ENCODE measurements at regions not wholly inside any gene's neighbourhood (a gene's known extent, or its start where the extent isn't known, plus 50 kb on each side); places are given as distances from the start of the nearest gene placed in this dataset.

DNA sequence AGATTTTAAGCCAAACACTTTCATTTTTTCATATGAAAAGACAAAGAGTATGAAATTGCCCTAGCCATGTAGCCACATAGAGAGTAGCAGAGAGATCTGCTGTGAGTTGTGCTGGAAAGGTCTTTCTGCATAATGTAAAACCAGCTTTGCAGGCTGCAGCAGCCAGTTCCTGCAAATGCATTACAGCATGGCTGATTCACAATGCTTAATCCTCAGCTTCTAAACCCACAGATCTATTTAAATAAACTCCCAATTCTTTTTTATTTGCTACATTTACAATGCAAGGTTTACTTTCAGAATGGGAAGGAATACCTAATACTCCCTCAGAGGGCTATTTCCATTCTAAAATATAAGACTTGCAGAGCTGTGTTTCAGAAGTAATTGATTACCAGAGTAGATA lies 185.6 kb upstream of the STARD13 start:
- Histone ChIP-seq H3K4me3 (no peak overlapping the region), H3K36me3 (no peaks in the 10 kb centered on the region), H3K27me3 (no peaks in the 10 kb centered on the region), H3K9me3 (no peaks in the 10 kb centered on the region), H3K4me1 (no peaks in the 10 kb centered on the region), H3K27ac (replicated peaks in 1 of 4) (no peak overlapping the region)
- TF ChIP-seq, protein P1, sequence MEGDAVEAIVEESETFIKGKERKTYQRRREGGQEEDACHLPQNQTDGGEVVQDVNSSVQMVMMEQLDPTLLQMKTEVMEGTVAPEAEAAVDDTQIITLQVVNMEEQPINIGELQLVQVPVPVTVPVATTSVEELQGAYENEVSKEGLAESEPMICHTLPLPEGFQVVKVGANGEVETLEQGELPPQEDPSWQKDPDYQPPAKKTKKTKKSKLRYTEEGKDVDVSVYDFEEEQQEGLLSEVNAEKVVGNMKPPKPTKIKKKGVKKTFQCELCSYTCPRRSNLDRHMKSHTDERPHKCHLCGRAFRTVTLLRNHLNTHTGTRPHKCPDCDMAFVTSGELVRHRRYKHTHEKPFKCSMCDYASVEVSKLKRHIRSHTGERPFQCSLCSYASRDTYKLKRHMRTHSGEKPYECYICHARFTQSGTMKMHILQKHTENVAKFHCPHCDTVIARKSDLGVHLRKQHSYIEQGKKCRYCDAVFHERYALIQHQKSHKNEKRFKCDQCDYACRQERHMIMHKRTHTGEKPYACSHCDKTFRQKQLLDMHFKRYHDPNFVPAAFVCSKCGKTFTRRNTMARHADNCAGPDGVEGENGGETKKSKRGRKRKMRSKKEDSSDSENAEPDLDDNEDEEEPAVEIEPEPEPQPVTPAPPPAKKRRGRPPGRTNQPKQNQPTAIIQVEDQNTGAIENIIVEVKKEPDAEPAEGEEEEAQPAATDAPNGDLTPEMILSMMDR (IDR thresholded peaks at IDR 0.05), result no peak
- TF ChIP-seq POLR2AphosphoS5 (IDR thresholded peaks at IDR 0.05) (no peak), EP300 (IDR thresholded peaks at IDR 0.05) (no peak), POLR2A (IDR thresholded peaks at IDR 0.05; ENCODE audit: low read depth) (no peak)
- no peak for DNase-seq (ENCODE audit: extremely low spot score)
- intact Hi-C loops (cut with DNase I), result no loop called here

DNA sequence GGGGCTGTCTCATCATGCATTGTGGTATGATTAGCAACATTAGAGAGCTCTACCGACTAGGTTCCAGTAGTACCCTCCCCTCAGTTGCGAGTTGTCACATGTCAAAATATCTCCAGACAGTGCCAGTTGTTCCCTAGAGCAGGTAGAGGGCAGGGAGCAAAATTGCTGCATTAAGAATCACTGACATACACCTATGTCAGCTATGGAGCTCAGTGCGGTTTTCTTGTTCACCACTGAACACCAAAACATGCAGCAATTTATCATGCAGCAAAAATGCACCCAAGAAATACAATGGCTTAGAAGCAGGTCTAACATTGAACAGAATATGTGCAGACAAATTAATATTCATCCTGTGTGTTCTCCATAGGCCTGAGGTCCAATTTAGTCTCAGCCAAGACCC lies 186.9 kb upstream of the STARD13 start:
- DNase-seq (ENCODE audit: extremely low spot score), result no peak
- Histone ChIP-seq H3K4me1 (no peaks in the 10 kb centered on the region), H3K27ac (replicated peaks in 1 of 4) (no peak overlapping the region), H3K9me3 (peaks cover 0 to 1% (median 0%) of the 10 kb centered on the region in 4 donors), H3K4me3 (no peak overlapping the region), H3K27me3 (no peaks in the 10 kb centered on the region), H3K36me3 (no peaks in the 10 kb centered on the region)
- WGBS, result 73% methylated on average over 3 of the region's 3 CpGs
- intact Hi-C loops (cut with DNase I), result no loop called here
- no peak for TF ChIP-seq POLR2AphosphoS5 (IDR thresholded peaks at IDR 0.05)
- TF ChIP-seq, protein P1 (IDR thresholded peaks at IDR 0.05), result no peak
- TF ChIP-seq EP300 (IDR thresholded peaks at IDR 0.05), result no peak
- no peak for TF ChIP-seq POLR2A (IDR thresholded peaks at IDR 0.05; ENCODE audit: low read depth)

DNA sequence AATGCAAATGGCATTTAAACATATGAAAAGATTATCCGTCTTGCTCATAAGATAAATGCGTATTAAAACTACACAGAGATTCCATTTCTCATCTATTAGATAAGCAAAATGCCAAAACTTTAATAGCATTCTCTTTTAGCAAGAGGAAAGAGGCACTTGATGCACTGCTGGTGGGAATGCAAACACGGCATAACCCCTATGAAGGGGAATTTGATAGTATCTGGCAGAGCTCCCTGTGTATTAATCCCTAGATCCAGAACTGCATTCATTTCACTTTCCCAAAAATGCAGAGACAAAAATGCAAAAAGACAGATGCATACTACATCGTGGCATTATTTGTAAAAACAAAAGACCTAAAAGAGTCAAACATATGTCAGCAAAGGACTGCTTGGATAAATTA lies 193.6 kb upstream of the STARD13 start:
- 64% methylated on average over 4 of the region's 4 CpGs for whole genome bisulfite sequencing
- peaks cover 0 to 8% (median 0%) of the 10 kb centered on the region in 4 donors for H3K9me3 ChIP-seq
- no peaks in the 10 kb centered on the region for H3K36me3 ChIP-seq
- TF ChIP-seq POLR2A (IDR thresholded peaks at IDR 0.05; ENCODE audit: low read depth) (no peak), EP300 (IDR thresholded peaks at IDR 0.05) (no peak), POLR2AphosphoS5 (IDR thresholded peaks at IDR 0.05) (no peak)
- TF ChIP-seq, protein P1 (IDR thresholded peaks at IDR 0.05), result no peak
- no peak for DNase-seq (ENCODE audit: extremely low spot score)
- no peak overlapping the region for H3K4me3 ChIP-seq
- H3K4me1 ChIP-seq, result peaks cover 0 to 5% (median 0%) of the 10 kb centered on the region in 4 donors
- intact Hi-C loops (cut with DNase I), result no loop called here
- no peak overlapping the region for H3K27ac ChIP-seq (replicated peaks in 1 of 4)
- no peaks in the 10 kb centered on the region for H3K27me3 ChIP-seq

DNA sequence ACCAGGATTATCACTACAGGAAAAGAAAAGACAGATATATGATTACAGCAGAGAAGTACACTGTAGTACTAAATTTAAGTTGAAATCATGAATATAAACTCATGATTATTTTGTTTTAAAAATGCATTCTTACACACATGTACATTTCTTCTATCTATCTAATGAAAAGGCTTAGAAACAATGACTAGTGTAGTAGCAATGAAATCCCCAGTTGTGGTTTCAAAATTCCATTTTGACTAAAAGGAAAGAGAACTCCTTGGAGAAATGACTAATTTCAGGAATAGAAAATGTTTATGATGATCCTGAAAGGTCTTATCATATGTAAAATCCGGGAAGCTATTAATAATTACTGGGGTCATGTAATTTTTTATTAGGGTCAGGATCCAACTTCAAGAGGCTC lies 195.0 kb upstream of the STARD13 start:
- no peak for TF ChIP-seq POLR2A (IDR thresholded peaks at IDR 0.05; ENCODE audit: low read depth)
- TF ChIP-seq EP300 (IDR thresholded peaks at IDR 0.05), result no peak
- TF ChIP-seq, protein P1 (IDR thresholded peaks at IDR 0.05), result no peak
- no peak for TF ChIP-seq POLR2AphosphoS5 (IDR thresholded peaks at IDR 0.05)
- DNase-seq (ENCODE audit: extremely low spot score), result no peak
- H3K27me3 ChIP-seq, result no peaks in the 10 kb centered on the region
- intact Hi-C loops (cut with DNase I), result no loop called here
- H3K9me3 ChIP-seq, result peaks cover 0 to 8% (median 0%) of the 10 kb centered on the region in 4 donors
- no peak overlapping the region for H3K27ac ChIP-seq (replicated peaks in 1 of 4)
- WGBS, result 84% methylated on average over 1 of the region's 1 CpG
- H3K36me3 ChIP-seq, result no peaks in the 10 kb centered on the region
- H3K4me1 ChIP-seq, result peaks cover 0 to 5% (median 0%) of the 10 kb centered on the region in 4 donors
- no peak overlapping the region for H3K4me3 ChIP-seq

DNA sequence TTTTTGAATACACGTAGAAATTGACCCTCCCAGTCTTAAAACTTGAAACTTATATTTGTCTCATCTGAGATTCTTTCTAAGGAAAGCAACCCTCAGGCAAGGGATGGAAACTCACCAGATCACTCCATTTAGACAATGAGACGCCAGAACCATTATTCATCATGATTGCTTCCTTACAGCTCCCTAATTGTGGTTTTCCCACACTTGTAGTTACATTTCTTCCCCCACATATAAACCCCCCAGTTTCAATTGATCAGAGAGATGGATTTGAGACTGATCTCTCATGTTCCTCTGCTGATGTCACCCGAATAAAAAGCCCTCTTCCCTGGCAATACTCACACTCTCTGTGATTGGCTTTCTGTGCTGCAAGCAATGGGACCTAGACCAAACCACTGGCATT lies 197.9 kb upstream of the STARD13 start:
- intact Hi-C loops (cut with DNase I), result no loop called here
- no peaks in the 10 kb centered on the region for H3K9me3 ChIP-seq
- H3K27me3 ChIP-seq, result no peaks in the 10 kb centered on the region
- H3K27ac ChIP-seq (replicated peaks in 1 of 4), result no peak overlapping the region
- H3K4me3 ChIP-seq, result no peak overlapping the region
- H3K36me3 ChIP-seq, result no peaks in the 10 kb centered on the region
- DNase-seq (ENCODE audit: extremely low spot score), result no peak
- WGBS, result 86% methylated on average over 3 of the region's 3 CpGs
- peaks cover 0 to 8% (median 2%) of the 10 kb centered on the region in 4 donors for H3K4me1 ChIP-seq
- TF ChIP-seq, protein P1 (IDR thresholded peaks at IDR 0.05), result no peak
- TF ChIP-seq POLR2A (IDR thresholded peaks at IDR 0.05; ENCODE audit: low read depth) (no peak), POLR2AphosphoS5 (IDR thresholded peaks at IDR 0.05) (no peak), EP300 (IDR thresholded peaks at IDR 0.05) (no peak)

All from esophagus muscularis mucosa (tissue), 4 donors.